ENCODE measurements at regions not wholly inside any gene's neighbourhood (a gene's known extent, or its start where the extent isn't known, plus 50 kb on each side); places are given as distances from the start of the nearest gene placed in this dataset.

DNA sequence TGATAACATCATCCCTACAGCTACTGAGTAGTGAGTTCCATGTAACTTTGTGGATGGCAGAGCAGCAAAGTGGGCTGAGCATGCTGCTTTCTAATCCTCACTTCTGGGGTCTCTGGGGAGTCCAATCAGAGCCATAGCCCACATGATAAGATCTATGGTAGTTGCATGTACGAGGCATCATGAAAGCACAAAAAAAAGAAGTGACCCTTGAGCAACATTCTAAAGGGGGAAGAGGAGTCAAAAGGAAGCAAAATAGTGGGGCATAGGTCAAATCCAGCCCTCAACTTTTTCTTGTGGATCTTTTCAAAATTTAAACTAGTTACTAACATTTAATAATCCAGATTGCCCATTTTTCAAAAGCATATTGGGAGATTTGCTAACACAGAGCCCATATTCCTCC is 208.5 kb upstream of the TOX3 start:
- TF ChIP-seq ZNF384 (IDR thresholded peaks at IDR 0.05) = no peak
- TF ChIP-seq SP1 (IDR thresholded peaks at IDR 0.05) = no peak
- TF ChIP-seq FOXK2 (IDR thresholded peaks at IDR 0.05) = no peak
- TF ChIP-seq FOXM1 (IDR thresholded peaks at IDR 0.05; ENCODE audit: borderline replicate concordance) = no peak
- no peak for TF ChIP-seq FOXA1 (IDR thresholded peaks at IDR 0.05)
- no peak for TF ChIP-seq BHLHE40 (IDR thresholded peaks at IDR 0.05; ENCODE audit: borderline replicate concordance)
- no peak for TF ChIP-seq NFRKB (IDR thresholded peaks at IDR 0.05)
- TF ChIP-seq ELF4 (IDR thresholded peaks at IDR 0.05) = no peak
- no peak for TF ChIP-seq HDGF (IDR thresholded peaks at IDR 0.05; ENCODE audit: borderline replicate concordance)
- no peak for TF ChIP-seq LEF1 (IDR thresholded peaks at IDR 0.05; ENCODE audit: borderline replicate concordance)
- no peak for TF ChIP-seq PKNOX1 (IDR thresholded peaks at IDR 0.05)
- TF ChIP-seq SUZ12 (IDR thresholded peaks at IDR 0.05) = no peak
- TF ChIP-seq TARDBP (IDR thresholded peaks at IDR 0.05) = no peak
- TF ChIP-seq CTBP1 (IDR thresholded peaks at IDR 0.05; ENCODE audit: borderline replicate concordance) = no peak

All from HEK293T (cell line).